ENCODE measurements at regions not wholly inside any gene's neighbourhood (a gene's known extent, or its start where the extent isn't known, plus 50 kb on each side); places are given as distances from the start of the nearest gene placed in this dataset.

- FAIRE-seq (no peak), DNase-seq (ENCODE audit: low read depth in 1 of 2, low spot score in 2 of 2) (no peak)
- H3K4me2 ChIP-seq (ENCODE audit: insufficient read depth in 1 of 2, low read depth in 2 of 2, low read length in 2 of 2): no peak overlapping the region
- no peak overlapping the region for H2BK12ac ChIP-seq (ENCODE audit: low read depth, low read length)
- no peaks in the 10 kb centered on the region for H3K23me2 ChIP-seq (ENCODE audit: low read depth, low read length)
- CTCF ChIA-PET (ENCODE audit: partially characterized antibody): interaction anchor here (0.7 to 16.7 kb wide), 14 partner anchors 9 to 180 kb away, joined by 3 to 210 read pairs (median 4); partner anchors contain the start of genes PCDH1 and RNF14
- H3K79me1 ChIP-seq (ENCODE audit: low read depth, low read length): no peaks in the 10 kb centered on the region
- no peaks in the 10 kb centered on the region for H3K36me3 ChIP-seq (ENCODE audit: control insufficient read depth in 2 of 4, insufficient read depth in 4 of 4, low read length in 3 of 4)
- no peak overlapping the region for H3K14ac ChIP-seq (ENCODE audit: insufficient read length)
- POLR2A ChIA-PET (ENCODE audit: partially characterized antibody): interaction anchor here (0.9 kb wide), 1 partner anchor 70 kb away, joined by 3 read pairs; no protein-coding TSS in a partner anchor
- no peak overlapping the region for H4K8ac ChIP-seq (ENCODE audit: extremely low read depth, insufficient read depth, low read length)
- H3K9ac ChIP-seq (replicated peaks in 1 of 4; ENCODE audit: extremely low read depth in 1 of 4, low read depth in 3 of 4, low read length in 3 of 4): no peak overlapping the region
- H3K79me2 ChIP-seq (ENCODE audit: control insufficient read depth in 1 of 2, insufficient read depth in 2 of 2, low read length in 2 of 2): no peaks in the 10 kb centered on the region
- WGBS, 2 experiments (ENCODE audit: extremely low coverage in 1 of 2, insufficient coverage in 1 of 2, insufficient read length in 1 of 2, insufficient replicate concordance in 2 of 2, low coverage in 1 of 2, low lambda C conversion rate in 2 of 2, missing lambda C conversion rate in 1 of 2): 91% methylated on average over 5 of the region's 5 CpGs; no CpG with 5 or more reads in 1 of the 2 experiments
- H2AFZ ChIP-seq (ENCODE audit: low read length): no peak overlapping the region
- no peak overlapping the region for H4K91ac ChIP-seq (replicated peaks; ENCODE audit: insufficient read length, low read length)
- H2BK20ac ChIP-seq (ENCODE audit: low read length): no peak overlapping the region
- peaks cover 0 to 3% (median 0%) of the 10 kb centered on the region in 4 experiments; a peak in 2 of 7 replicates for H3K4me1 ChIP-seq (replicated peaks in 1 of 4; ENCODE audit: control insufficient read depth in 3 of 4, insufficient read depth in 4 of 4, low read length in 3 of 4)
- no peaks in the 10 kb centered on the region for H3K9me3 ChIP-seq (ENCODE audit: insufficient read depth in 2 of 2, low read depth in 1 of 2, low read length in 1 of 2)
- H3K27ac ChIP-seq (ENCODE audit: low read depth, low read length): no peak overlapping the region
- no peak overlapping the region for H4K5ac ChIP-seq (ENCODE audit: insufficient read length, low read depth, low read length)
- H3K56ac ChIP-seq (replicated peaks; ENCODE audit: insufficient read length, low read depth, low read length): no peak overlapping the region
- no peaks in the 10 kb centered on the region for H3K27me3 ChIP-seq (replicated peaks in 1 of 4; ENCODE audit: control insufficient read depth in 3 of 4, extremely low read depth in 1 of 4, insufficient read depth in 3 of 4, low read length in 3 of 4)
- no peak overlapping the region for H3K4ac ChIP-seq (replicated peaks; ENCODE audit: insufficient read length, low read depth, low read length)
- no peaks in the 10 kb centered on the region for H4K20me1 ChIP-seq (replicated peaks in 1 of 2; ENCODE audit: control insufficient read depth in 1 of 2, insufficient read depth in 2 of 2, low read length in 2 of 2)
- H2AK5ac ChIP-seq (ENCODE audit: low read depth, low read length): no peak overlapping the region
- no peak overlapping the region for H2BK120ac ChIP-seq (replicated peaks; ENCODE audit: low read depth, low read length)
- no peak overlapping the region for H3K18ac ChIP-seq (ENCODE audit: extremely low read depth, low read length)
- no peak overlapping the region for H3K4me3 ChIP-seq (ENCODE audit: extremely low read depth in 1 of 4, insufficient read depth in 2 of 4, low read depth in 3 of 4, low read length in 4 of 4)
- TF ChIP-seq KDM1A (IDR thresholded peaks at IDR 0.05; ENCODE audit: borderline replicate concordance, low read length): no peak
- TF ChIP-seq RNF2 (IDR thresholded peaks at IDR 0.05; ENCODE audit: borderline replicate concordance, low read depth, low read length, missing control alignments, poor library complexity, severe bottlenecking): no peak
- TF ChIP-seq NRF1 (IDR thresholded peaks at IDR 0.05; ENCODE audit: low read depth, low read length): no peak
- TF ChIP-seq USF2 (IDR thresholded peaks at IDR 0.05; ENCODE audit: low read length): no peak
- no peak for TF ChIP-seq POLR2AphosphoS5 (IDR thresholded peaks at IDR 0.05; ENCODE audit: low read depth, low read length)
- TF ChIP-seq ASH2L (IDR thresholded peaks at IDR 0.05; ENCODE audit: low read length): no peak
- no peak for TF ChIP-seq EZH2 (IDR thresholded peaks at IDR 0.05; ENCODE audit: low read depth, low read length, severe bottlenecking)
- no peak for TF ChIP-seq FOSL1 (IDR thresholded peaks at IDR 0.05; ENCODE audit: insufficient read depth, low read depth, low read length)
- no peak for TF ChIP-seq CHD2 (IDR thresholded peaks at IDR 0.05; ENCODE audit: low read length)
- TF ChIP-seq POLR2A (IDR thresholded peaks at IDR 0.05; ENCODE audit: control extremely low read depth in 1 of 2, low read depth in 2 of 2, low read length in 2 of 2): no peak
- TF ChIP-seq BRCA1 (IDR thresholded peaks at IDR 0.05; ENCODE audit: low read depth, low read length): no peak
- TF ChIP-seq TBP (IDR thresholded peaks at IDR 0.05; ENCODE audit: low read depth, low read length): no peak
- no peak for TF ChIP-seq EP300 (IDR thresholded peaks at IDR 0.05; ENCODE audit: borderline replicate concordance in 1 of 2, low read depth in 2 of 2, low read length in 2 of 2)
- TF ChIP-seq CREB1 (IDR thresholded peaks at IDR 0.05): no peak
- H2BK15ac ChIP-seq (ENCODE audit: low read length): no peak overlapping the region; the same call in 1 of the 2 replicates
- no peak overlapping the region for H2BK5ac ChIP-seq (ENCODE audit: low read depth, low read length)
- H3K23ac ChIP-seq (ENCODE audit: insufficient read length): no peak overlapping the region
Observed at GRCh38 chr5:141789330-141789729, 88.9 kb downstream of the PCDH1 start.

Data from H1 (cell line).